H1 (cell line): ENCODE measurements at regions not wholly inside any gene's neighbourhood (a gene's known extent, or its start where the extent isn't known, plus 50 kb on each side); places are given as distances from the start of the nearest gene placed in this dataset.

Experiments
- CTCF ChIA-PET: fragments of 300-600 bp; sonication (Branson Sonifier 250); formaldehyde crosslinking; loops from one replicate; lab custom pipeline; 2021; ENCODE audit not compliant: partially characterized antibody; lab: Charles Lee
- POLR2A ChIA-PET: fragments of 300-600 bp; sonication (Branson Sonifier 250); formaldehyde crosslinking; loops from one replicate; lab custom pipeline; 2021; ENCODE audit warnings: inconsistent platforms; ENCODE audit not compliant: partially characterized antibody; lab: Charles Lee
- DNase-seq, 2 experiments: peaks; one replicate each; pipeline versions ENCODE4 v3.0.0 to v3.0.0-alpha.2; 2010 to 2022; ENCODE audit warnings: low spot score in 2 of 2, low read depth in 1 of 2, mixed read lengths in 1 of 2
- FAIRE-seq: peaks from 2 replicates; lab custom pipeline; 2011; peaks lifted over from hg19 to GRCh38; lab: Jason Lieb, UNC
- H2AFZ ChIP-seq: 2 replicates; pipeline ENCODE4 v1.8.1; 2012; ENCODE audit warnings: low read length, inconsistent platforms
- H2AK5ac ChIP-seq: 2 replicates; pipeline ENCODE4 v1.6.1; 2013; ENCODE audit warnings: low read depth, low read length
- H2BK120ac ChIP-seq: replicated peaks from 2 replicates; pipeline ENCODE3; 2013; ENCODE audit warnings: low read depth, low read length, inconsistent platforms
- H2BK12ac ChIP-seq: 2 replicates; pipeline ENCODE4 v1.6.1; 2013; ENCODE audit warnings: low read depth, low read length
- H2BK15ac ChIP-seq: 2 replicates; pipeline ENCODE4 v1.6.1; 2013; ENCODE audit warnings: low read length
- H2BK20ac ChIP-seq: 2 replicates; pipeline ENCODE4 v1.6.1; 2013; ENCODE audit warnings: low read length
- H2BK5ac ChIP-seq: 2 replicates; pipeline ENCODE4 v1.6.1; 2013; ENCODE audit warnings: low read depth, low read length
- H3K14ac ChIP-seq: 2 replicates; pipeline ENCODE4 v1.6.1; 2013; ENCODE audit warnings: inconsistent platforms; ENCODE audit not compliant: insufficient read length
- H3K18ac ChIP-seq: 2 replicates; pipeline ENCODE4 v1.6.1; 2013; ENCODE audit warnings: low read length; ENCODE audit errors: extremely low read depth
- H3K23ac ChIP-seq: 2 replicates; pipeline ENCODE4 v1.6.1; 2013; ENCODE audit warnings: inconsistent platforms; ENCODE audit not compliant: insufficient read length
- H3K23me2 ChIP-seq: 2 replicates; pipeline ENCODE4 v1.6.1; 2013; ENCODE audit warnings: low read depth, low read length
- H3K27ac ChIP-seq: 2 replicates; pipeline ENCODE4 v1.6.1; 2011; ENCODE audit warnings: low read depth, low read length, inconsistent platforms
- H3K27me3 ChIP-seq, 4 experiments: replicated peaks in 1 of 4; 1 replicate in 1 of 4; 2 replicates in 3 of 4; pipeline versions ENCODE4 v1.6.1 to v1.8.1; 2011 to 2013; ENCODE audit warnings: low read length in 3 of 4, mild to moderate bottlenecking in 3 of 4, inconsistent platforms in 2 of 4, mixed read lengths in 2 of 4, moderate library complexity in 1 of 4; ENCODE audit not compliant: control insufficient read depth in 3 of 4, insufficient read depth in 3 of 4; ENCODE audit errors: extremely low read depth in 1 of 4
- H3K36me3 ChIP-seq, 4 experiments: 2 replicates each; pipeline versions ENCODE4 v1.6.1 to v1.8.1; 2011 to 2013; ENCODE audit warnings: mild to moderate bottlenecking in 4 of 4, low read length in 3 of 4, moderate library complexity in 2 of 4, control low read depth in 1 of 4, inconsistent platforms in 1 of 4; ENCODE audit not compliant: insufficient read depth in 4 of 4, control insufficient read depth in 2 of 4
- H3K4ac ChIP-seq: replicated peaks from 2 replicates; pipeline ENCODE3; 2013; ENCODE audit warnings: low read length, low read depth, mixed read lengths, inconsistent platforms; ENCODE audit not compliant: insufficient read length
- H3K4me1 ChIP-seq, 4 experiments: replicated peaks in 1 of 4; 1 replicate in 1 of 4; 2 replicates in 3 of 4; pipeline versions ENCODE4 v1.6.1 to v1.8.1; 2011 to 2013; ENCODE audit warnings: low read length in 3 of 4, inconsistent platforms in 2 of 4, mixed read lengths in 1 of 4; ENCODE audit not compliant: insufficient read depth in 4 of 4, control insufficient read depth in 3 of 4
- H3K4me2 ChIP-seq, 2 experiments: 2 replicates each; pipeline versions ENCODE4 v1.6.1 to v1.8.1; 2011 to 2013; ENCODE audit warnings: low read depth in 2 of 2, low read length in 2 of 2, control low read depth in 1 of 2, inconsistent platforms in 1 of 2, mild to moderate bottlenecking in 1 of 2; ENCODE audit not compliant: insufficient read depth in 1 of 2
- H3K4me3 ChIP-seq, 4 experiments: fragments of 200-600, 300-600 bp in 1 of 4; sonication (generic), shearing (Covaris generic), sonication (Bioruptor Twin) in 1 of 4; 2 replicates each; pipeline versions ENCODE4 v1.5.1 to v1.8.1; 2011 to 2016; ENCODE audit warnings: low read length in 4 of 4, low read depth in 3 of 4, control low read depth in 2 of 4, inconsistent platforms in 2 of 4, mild to moderate bottlenecking in 2 of 4, mixed read lengths in 1 of 4, moderate library complexity in 1 of 4; ENCODE audit not compliant: insufficient read depth in 2 of 4; ENCODE audit errors: extremely low read depth in 1 of 4
- H3K56ac ChIP-seq: replicated peaks from 2 replicates; pipeline ENCODE3; 2013; ENCODE audit warnings: low read depth, mild to moderate bottlenecking, mixed read lengths, low read length, inconsistent platforms; ENCODE audit not compliant: insufficient read length
- H3K79me1 ChIP-seq: 2 replicates; pipeline ENCODE4 v1.6.1; 2013; ENCODE audit warnings: low read depth, low read length, control low read depth
- H3K79me2 ChIP-seq, 2 experiments: 2 replicates each; pipeline versions ENCODE4 v1.6.1 to v1.8.1; 2012 to 2013; ENCODE audit warnings: low read length in 2 of 2, mild to moderate bottlenecking in 2 of 2, inconsistent platforms in 1 of 2; ENCODE audit not compliant: insufficient read depth in 2 of 2, control insufficient read depth in 1 of 2
- H3K9ac ChIP-seq, 4 experiments: replicated peaks in 1 of 4; 1 replicate in 1 of 4; 2 replicates in 3 of 4; pipeline versions ENCODE4 v1.6.1 to v1.8.1; 2011 to 2013; ENCODE audit warnings: low read depth in 3 of 4, low read length in 3 of 4, control low read depth in 2 of 4, mild to moderate bottlenecking in 2 of 4, moderate library complexity in 2 of 4, inconsistent platforms in 1 of 4; ENCODE audit errors: extremely low read depth in 1 of 4
- H3K9me3 ChIP-seq, 2 experiments: 2 replicates each; pipeline versions ENCODE4 v1.6.1 to v1.8.1; 2012 to 2013; ENCODE audit warnings: mild to moderate bottlenecking in 2 of 2, moderate library complexity in 2 of 2, control low read depth in 1 of 2, inconsistent platforms in 1 of 2, low read depth in 1 of 2, low read length in 1 of 2, mixed read lengths in 1 of 2; ENCODE audit not compliant: insufficient read depth in 2 of 2
- H4K20me1 ChIP-seq, 2 experiments: replicated peaks in 1 of 2; 2 replicates each; pipeline versions ENCODE3 to v1.8.1; 2011 to 2013; ENCODE audit warnings: inconsistent platforms in 2 of 2, low read length in 2 of 2, mild to moderate bottlenecking in 1 of 2; ENCODE audit not compliant: insufficient read depth in 2 of 2, control insufficient read depth in 1 of 2
- H4K5ac ChIP-seq: 2 replicates; pipeline ENCODE4 v1.6.1; 2013; ENCODE audit warnings: low read length, low read depth, mixed read lengths, inconsistent platforms; ENCODE audit not compliant: insufficient read length
- H4K8ac ChIP-seq: 2 replicates; pipeline ENCODE4 v1.8.0; 2013; ENCODE audit warnings: mild to moderate bottlenecking, moderate library complexity, low read length, inconsistent platforms; ENCODE audit not compliant: insufficient read depth; ENCODE audit errors: extremely low read depth
- H4K91ac ChIP-seq: replicated peaks from 2 replicates; pipeline ENCODE3; 2013; ENCODE audit warnings: low read length, mixed read lengths, inconsistent platforms; ENCODE audit not compliant: insufficient read length
- ASH2L ChIP-seq: fragments of 200-600, 300-600 bp; sonication (generic); IDR thresholded peaks from one replicate; pipeline ENCODE4 v1.7.1; 2017; ENCODE audit warnings: low read length
- CEBPB ChIP-seq: IDR thresholded peaks from 2 replicates; pipeline ENCODE4 v1.6.1; 2012; ENCODE audit warnings: low read depth, low read length
- CREB1 ChIP-seq: IDR thresholded peaks from 2 replicates; pipeline ENCODE4 v1.6.1; 2012; ENCODE audit warnings: inconsistent platforms
- CTBP2 ChIP-seq: IDR thresholded peaks from 2 replicates; pipeline ENCODE4 v1.7.0; 2011; ENCODE audit warnings: borderline replicate concordance, mild to moderate bottlenecking, moderate library complexity, mixed read lengths, low read length; ENCODE audit not compliant: insufficient read depth, insufficient read length
- KDM4A ChIP-seq: IDR thresholded peaks from one replicate; pipeline ENCODE4 v1.7.1; 2012; ENCODE audit warnings: low read depth, mild to moderate bottlenecking, moderate library complexity, low read length, inconsistent platforms; ENCODE audit not compliant: severe bottlenecking
- NRF1 ChIP-seq: IDR thresholded peaks from 2 replicates; pipeline ENCODE4 v1.6.1; 2011; ENCODE audit warnings: mild to moderate bottlenecking, low read depth, low read length, improper control_type of control experiment
- POLR2A ChIP-seq, 2 experiments: IDR thresholded peaks; 1 replicate in 1 of 2; 2 replicates in 1 of 2; pipeline ENCODE4 v1.6.1; 2011; ENCODE audit warnings: low read depth in 2 of 2, low read length in 2 of 2, mild to moderate bottlenecking in 2 of 2; ENCODE audit errors: control extremely low read depth in 1 of 2
- POU5F1 ChIP-seq: IDR thresholded peaks from 2 replicates; pipeline ENCODE4 v1.6.1; 2011; ENCODE audit warnings: low read depth, mild to moderate bottlenecking, low read length, moderate library complexity
- SIN3A ChIP-seq, 2 experiments: IDR thresholded peaks in 1 of 2; conservative IDR thresholded peaks in 1 of 2; 2 replicates each; pipeline ENCODE4 v1.6.1; 2011 to 2012; ENCODE audit warnings: low read length in 2 of 2, improper control_type of control experiment in 1 of 2, low read depth in 1 of 2, mild to moderate bottlenecking in 1 of 2

- Histone ChIP-seq H3K9me3 (no peaks in the 10 kb centered on the region), H2BK5ac (no peak overlapping the region), H3K14ac (no peak overlapping the region), H4K5ac (no peak overlapping the region), H3K23ac (no peak overlapping the region), H3K4me1 (no peaks in the 10 kb centered on the region), H2BK12ac (no peak overlapping the region), H4K20me1 (no peaks in the 10 kb centered on the region), H3K79me1 (no peaks in the 10 kb centered on the region), H2AFZ (no peak overlapping the region), H2BK120ac (no peak overlapping the region), H2BK15ac (no peak overlapping the region), H3K79me2 (no peaks in the 10 kb centered on the region), H4K8ac (no peak overlapping the region), H4K91ac (no peak overlapping the region), H3K4ac (no peak overlapping the region), H3K18ac (no peak overlapping the region), H3K36me3 (no peaks in the 10 kb centered on the region), H3K4me2 (no peak overlapping the region), H3K27me3 (no peaks in the 10 kb centered on the region), H3K27ac (no peak overlapping the region), H3K9ac (peak overlapping the region in 1 of 4 experiments; percentile 34; a peak in 1 of 7 replicates), H3K56ac (no peak overlapping the region), H2BK20ac (no peak overlapping the region), H3K4me3 (no peak overlapping the region), H2AK5ac (no peak overlapping the region), H3K23me2 (no peaks in the 10 kb centered on the region)
- no peak for DNase-seq
- TF ChIP-seq ASH2L (no peak), CEBPB (no peak), POLR2A (IDR thresholded peaks at IDR 0.05; ENCODE audit: control extremely low read depth in 1 of 2, low read depth in 2 of 2, low read length in 2 of 2) (no peak), CTBP2 (no peak), NRF1 (no peak), SIN3A (conservative IDR thresholded peaks at IDR 0.05 in 1 of 2, IDR thresholded peaks at IDR 0.05 in 1 of 2; ENCODE audit: low read depth in 1 of 2, low read length in 2 of 2) (no peak), CREB1 (no peak), KDM4A (no peak), POU5F1 (no peak)
- no peak for FAIRE-seq
- ChIA-PET POLR2A (no interaction called here), CTCF (no interaction called here)
These were observed 595.5 kb downstream of the SLITRK1 start for GRCh38 chr13:83286737-83287136.
